HEK293 (cell line): ENCODE measurements at regions not wholly inside any gene's neighbourhood (a gene's known extent, or its start where the extent isn't known, plus 50 kb on each side); places are given as distances from the start of the nearest gene placed in this dataset.

Experiments used
- ATF2 ChIP-seq: fragments of 450-650 bp; formaldehyde crosslinking; IDR thresholded peaks from 2 replicates; pipeline ENCODE4 v1.5.1; 2016; ENCODE audit warnings: missing biosample characterization, missing genetic modification characterization, low read depth
- CTCF ChIP-seq: fragments of 450-650 bp; formaldehyde crosslinking; IDR thresholded peaks from 2 replicates; pipeline ENCODE4 v1.5.1; 2016; ENCODE audit warnings: missing biosample characterization, missing genetic modification characterization
- ELK4 ChIP-seq: IDR thresholded peaks from 2 replicates; pipeline ENCODE4 v1.6.1; 2011; ENCODE audit warnings: mild to moderate bottlenecking, low read depth, low read length, borderline replicate concordance
- GLI4 ChIP-seq: fragments of 450-650 bp; formaldehyde crosslinking; IDR thresholded peaks from 2 replicates; pipeline ENCODE4 v1.5.1; 2016; ENCODE audit warnings: missing biosample characterization, missing genetic modification characterization
- HIC1 ChIP-seq: fragments of 450-650 bp; formaldehyde crosslinking; IDR thresholded peaks from 2 replicates; pipeline ENCODE4 v1.5.1; 2016; ENCODE audit warnings: missing biosample characterization, missing genetic modification characterization
- MZF1 ChIP-seq: fragments of 450-650 bp; formaldehyde crosslinking; IDR thresholded peaks from 2 replicates; pipeline ENCODE4 v1.5.1; 2017; ENCODE audit warnings: missing biosample characterization, missing genetic modification characterization, borderline replicate concordance
- SP2 ChIP-seq: fragments of 450-650 bp; formaldehyde crosslinking; IDR thresholded peaks from 2 replicates; pipeline ENCODE4 v1.5.1; 2016; ENCODE audit warnings: missing biosample characterization, missing genetic modification characterization
- ZBTB11 ChIP-seq: fragments of 450-650 bp; formaldehyde crosslinking; conservative IDR thresholded peaks from 2 replicates; pipeline ENCODE4 v1.5.1; 2016; ENCODE audit warnings: low read depth, missing biosample characterization, missing genetic modification characterization
- ZBTB7A ChIP-seq: fragments of 450-650 bp; formaldehyde crosslinking; IDR thresholded peaks from 2 replicates; pipeline ENCODE4 v1.5.1; 2016; ENCODE audit warnings: low read depth, missing biosample characterization, missing genetic modification characterization
- ZBTB8A ChIP-seq: fragments of 450-650 bp; formaldehyde crosslinking; IDR thresholded peaks from 2 replicates; pipeline ENCODE4 v1.5.1; 2016; ENCODE audit warnings: missing biosample characterization, missing genetic modification characterization
- ZNF10 ChIP-seq: fragments of 450-650 bp; formaldehyde crosslinking; IDR thresholded peaks from 2 replicates; pipeline ENCODE4 v1.5.1; 2017; ENCODE audit warnings: missing biosample characterization, missing genetic modification characterization
- ZNF274 ChIP-seq, 2 experiments: fragments of 200-500 bp in 1 of 2; fragments of 450-650 bp in 1 of 2; sonication (Bioruptor generic) in 1 of 2; formaldehyde crosslinking in 1 of 2; IDR thresholded peaks; 2 replicates each; pipeline versions ENCODE4 v1.5.1 to v1.6.1; 2014 to 2016; ENCODE audit warnings: borderline replicate concordance in 1 of 2, inconsistent platforms in 1 of 2, low read length in 1 of 2, missing biosample characterization in 1 of 2, missing genetic modification characterization in 1 of 2
- ZNF311 ChIP-seq: fragments of 450-650 bp; formaldehyde crosslinking; IDR thresholded peaks from 2 replicates; pipeline ENCODE4 v1.5.1; 2017; ENCODE audit warnings: missing biosample characterization, missing genetic modification characterization, borderline replicate concordance
- ZNF473 ChIP-seq: fragments of 450-650 bp; formaldehyde crosslinking; IDR thresholded peaks from 2 replicates; pipeline ENCODE4 v1.5.1; 2017; ENCODE audit warnings: missing biosample characterization, missing genetic modification characterization

GRCh38 chr21:19076031-19076430 is 672.4 kb upstream of the TMPRSS15 start:
- TF ChIP-seq CTCF (tag by site-specific recombination) (no peak), ZNF473 (no peak), HIC1 (tag by site-specific recombination) (no peak), ZBTB11 (tag by site-specific recombination) (no peak), GLI4 (tag by site-specific recombination) (no peak), MZF1 (tag by site-specific recombination) (no peak), ZBTB7A (no peak), ZNF274 (IDR thresholded peaks at IDR 0.05; ENCODE audit: low read length) (no peak), ZNF274 (tag by site-specific recombination; IDR thresholded peaks at IDR 0.05; ENCODE audit: borderline replicate concordance) (no peak), ELK4 (no peak), ATF2 (tag by site-specific recombination) (no peak), SP2 (no peak), ZBTB8A (tag by site-specific recombination) (no peak), ZNF311 (tag by site-specific recombination) (no peak), ZNF10 (tag by site-specific recombination) (no peak)
